ENCODE measurements at regions not wholly inside any gene's neighbourhood (a gene's known extent, or its start where the extent isn't known, plus 50 kb on each side); places are given as distances from the start of the nearest gene placed in this dataset.

- TF ChIP-seq EP300 (IDR thresholded peaks at IDR 0.05) (no peak), CTCF (IDR thresholded peaks at IDR 0.05) (no peak)
Observed at GRCh38 chr5:136907371-136907770, 542.0 kb upstream of the TRPC7 start.

All from tibial nerve (tissue), 4 donors.